HG03521 (cell line): ENCODE measurements at regions not wholly inside any gene's neighbourhood (a gene's known extent, or its start where the extent isn't known, plus 50 kb on each side); places are given as distances from the start of the nearest gene placed in this dataset.
"Not testable (repeated sequence)": the region's sequence is repeated elsewhere in the genome, so short reads cannot be mapped to it uniquely, and the experiment has no call there.

Experiments used
- ATAC-seq: cut with Tn5 transposase; IDR thresholded peaks from one replicate; pipeline ENCODE4 v1.9.1; 2021; ENCODE audit warnings: mild to moderate bottlenecking, moderate library complexity; ENCODE audit not compliant: unreplicated experiment

- no peak for ATAC-seq
These were observed 1317.8 kb downstream of the UQCRFS1 start for GRCh38 chr19:27894906-27895754.

DNA sequence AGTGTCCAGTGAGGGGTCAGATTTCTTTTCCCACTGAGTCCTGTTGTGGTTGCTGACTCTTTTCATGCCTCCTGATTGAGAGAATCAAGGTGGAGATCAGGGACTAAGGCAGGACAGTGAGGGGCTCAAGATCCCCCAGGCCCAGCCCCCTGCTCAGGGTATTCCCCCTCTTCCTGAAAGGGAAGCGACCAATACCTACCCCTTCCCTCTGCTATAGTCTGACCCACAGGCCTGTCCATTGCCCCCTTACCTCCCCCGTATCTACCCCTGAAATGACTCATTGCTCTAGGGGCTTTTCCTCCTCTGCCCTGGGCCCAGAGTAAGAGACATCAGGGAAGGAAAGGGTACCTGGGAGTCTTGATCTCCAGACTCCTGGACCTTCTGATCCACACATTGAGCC is 1320.5 kb downstream of the UQCRFS1 start:
- no peak for ATAC-seq

DNA sequence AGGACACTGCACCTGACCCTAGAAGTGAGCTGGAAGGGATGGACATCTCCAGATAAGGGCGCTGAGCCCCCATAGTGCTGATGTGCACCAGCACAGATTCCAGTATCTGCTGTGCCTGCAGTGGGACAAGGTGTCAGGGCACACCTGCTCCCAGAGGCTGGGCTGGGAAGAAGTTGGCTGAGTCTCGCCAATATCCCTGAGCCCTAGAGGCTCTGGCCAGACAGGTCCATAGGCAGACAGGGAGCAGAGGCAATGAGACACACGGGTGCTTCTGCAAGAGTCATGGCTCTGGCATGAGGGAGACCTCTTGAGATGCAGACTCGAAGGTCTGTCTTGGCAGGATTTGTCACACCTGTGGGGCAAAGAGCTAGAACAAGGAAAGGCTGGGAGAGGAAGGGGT is 1321.5 kb downstream of the UQCRFS1 start:
- no peak for ATAC-seq

GRCh38 chr19:27890696-27891095 is 1322.3 kb downstream of the UQCRFS1 start:
- no peak for ATAC-seq

DNA sequence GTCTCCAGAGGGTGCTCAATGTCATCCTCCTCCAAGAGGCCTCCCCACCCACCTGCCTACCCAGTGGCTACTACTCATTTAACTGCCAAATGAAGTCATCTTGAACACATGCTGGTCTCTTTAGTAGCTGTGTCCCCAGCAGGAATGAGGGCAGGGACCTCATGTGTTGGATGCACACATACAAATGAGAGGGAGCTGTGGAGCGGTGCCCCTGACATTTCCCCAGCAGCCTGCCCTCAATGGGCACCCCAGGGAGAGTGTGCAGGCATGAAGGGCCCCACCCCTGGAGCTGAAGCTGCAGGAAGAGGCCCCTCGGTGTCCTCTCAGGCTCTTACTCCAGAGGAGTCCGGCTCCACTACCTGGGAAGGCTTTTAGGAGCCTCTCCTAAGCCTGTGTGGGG is 1322.7 kb downstream of the UQCRFS1 start:
- no peak for ATAC-seq

- ATAC-seq, result no peak
These were observed 1323.8 kb downstream of the UQCRFS1 start for GRCh38 chr19:27889156-27889555.

DNA sequence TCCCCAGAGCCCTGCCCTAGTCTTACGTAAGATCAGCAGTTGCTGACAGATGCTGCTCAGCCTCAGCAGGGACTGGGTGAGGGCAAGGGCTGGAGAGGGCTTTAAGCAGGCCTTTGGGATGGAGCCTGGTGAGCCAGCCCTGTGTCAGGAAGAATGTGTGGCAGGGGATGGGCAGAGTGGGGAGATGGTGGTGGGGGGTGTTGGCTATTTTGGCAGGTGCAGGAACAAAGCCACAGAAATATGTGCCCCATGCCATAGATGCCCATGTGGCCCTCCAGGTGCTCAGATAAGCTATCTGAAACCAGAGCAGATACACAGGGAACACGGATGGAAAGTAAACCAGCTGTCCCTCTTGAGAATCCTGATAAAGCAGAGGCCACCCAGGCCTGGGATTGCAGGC is 1325.0 kb downstream of the UQCRFS1 start:
- ATAC-seq, result no peak

GRCh38 chr19:27885359-27885758 is 1327.6 kb downstream of the UQCRFS1 start:
- no peak for ATAC-seq

GRCh38 chr19:27884376-27884775 is 1328.6 kb downstream of the UQCRFS1 start:
- no peak for ATAC-seq

- ATAC-seq, result no peak
These were observed 1331.7 kb downstream of the UQCRFS1 start for GRCh38 chr19:27881213-27881612.

DNA sequence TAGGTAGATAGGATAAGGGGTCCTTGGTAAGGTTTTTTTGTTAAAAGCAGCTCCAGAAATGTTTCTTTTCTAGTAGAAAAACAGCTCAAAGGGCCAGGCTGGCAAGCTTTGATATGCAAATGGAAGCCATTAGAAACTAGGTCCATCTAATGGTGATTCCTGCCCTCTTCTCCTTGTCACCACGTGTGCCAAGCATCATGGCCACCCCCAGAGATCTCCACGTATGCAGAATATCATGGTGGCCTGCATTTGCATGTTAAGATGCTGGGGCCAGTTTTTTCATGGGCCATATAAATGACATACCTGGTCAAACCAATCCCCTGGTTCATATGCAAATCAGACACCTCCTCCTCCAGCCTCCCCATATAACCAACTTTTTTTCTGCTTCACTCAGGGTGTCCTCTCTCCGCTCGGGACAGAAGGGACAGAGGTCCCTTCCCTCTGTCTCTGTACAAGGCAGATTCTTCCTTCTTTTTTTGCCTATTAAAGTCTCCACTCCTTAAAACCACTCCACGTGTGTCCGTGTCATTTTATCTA is 1335.9 kb downstream of the UQCRFS1 start:
- no peak for ATAC-seq

DNA sequence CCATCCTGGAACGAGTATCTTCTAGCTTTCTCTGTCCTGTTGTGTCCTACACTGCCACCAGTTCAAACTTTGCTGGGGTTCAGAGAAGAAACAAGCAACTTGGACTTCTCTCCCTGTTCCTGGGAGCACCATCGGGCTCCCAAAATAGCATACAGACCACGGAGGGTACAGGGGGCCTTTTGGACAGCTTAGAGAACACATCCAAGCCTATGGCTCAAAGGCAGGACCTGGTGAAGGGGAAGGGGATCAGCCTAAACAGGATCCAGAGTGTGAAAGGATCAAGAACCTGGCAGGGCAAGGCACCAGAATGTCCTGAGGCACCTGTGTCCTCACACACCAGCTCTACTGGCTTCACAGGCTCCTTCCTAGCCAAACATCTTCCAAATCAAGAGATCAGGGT is 1336.5 kb downstream of the UQCRFS1 start:
- ATAC-seq, result no peak

DNA sequence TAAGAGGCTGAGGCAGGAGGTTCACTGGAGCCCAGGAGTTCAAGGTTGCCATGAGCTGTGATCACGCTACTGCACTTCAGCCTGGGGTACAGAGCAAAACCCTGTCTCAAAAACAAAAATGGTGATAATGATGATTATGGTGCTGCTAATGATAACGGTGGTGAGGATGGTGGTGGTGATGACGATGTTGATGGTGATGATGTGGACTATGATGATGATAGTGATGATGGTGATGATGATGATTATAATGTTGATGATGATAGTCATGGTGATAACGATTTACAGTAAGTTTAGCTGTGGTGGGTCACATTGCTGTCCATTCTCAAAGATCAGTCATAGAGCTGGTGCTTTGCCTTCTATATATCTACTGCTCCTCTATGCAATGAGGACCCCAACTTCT is 1340.6 kb downstream of the UQCRFS1 start:
- ATAC-seq, result no peak

GRCh38 chr19:27870293-27870692 is 1342.7 kb downstream of the UQCRFS1 start:
- no peak for ATAC-seq

DNA sequence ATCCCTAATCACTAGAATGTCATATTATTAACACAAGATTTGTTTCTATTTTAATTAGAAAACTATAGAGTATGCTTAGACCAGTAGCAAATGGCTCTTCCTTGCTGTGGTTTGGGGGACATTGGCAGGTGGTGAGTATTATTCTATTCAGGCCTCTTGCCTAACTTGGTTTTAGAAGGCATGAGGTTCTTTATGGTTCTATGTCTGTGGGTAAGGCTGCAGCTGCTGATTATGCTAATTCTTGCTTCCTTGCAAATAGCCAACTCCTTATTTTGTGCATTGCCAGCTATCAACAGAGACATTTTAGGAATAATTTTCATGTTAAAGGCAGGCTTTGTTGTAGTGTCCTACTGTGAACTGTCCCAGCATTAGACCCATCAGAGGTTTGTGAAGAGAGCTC is 1344.9 kb downstream of the UQCRFS1 start:
- no peak for ATAC-seq

GRCh38 chr19:27865927-27866777 is 1346.8 kb downstream of the UQCRFS1 start:
- no peak for ATAC-seq

GRCh38 chr19:27861411-27861975 is 1351.5 kb downstream of the UQCRFS1 start:
- no peak for ATAC-seq

- no peak for ATAC-seq
These were observed 1352.5 kb downstream of the UQCRFS1 start for GRCh38 chr19:27860309-27860934.

GRCh38 chr19:27859689-27860088 is 1353.3 kb downstream of the UQCRFS1 start:
- ATAC-seq, result no peak

GRCh38 chr19:27858981-27859581 is 1353.9 kb downstream of the UQCRFS1 start:
- ATAC-seq, result no peak

GRCh38 chr19:27852931-27853330 is 1360.0 kb downstream of the UQCRFS1 start:
- not testable (repeated sequence) for ATAC-seq
